ENCODE measurements at regions not wholly inside any gene's neighbourhood (a gene's known extent, or its start where the extent isn't known, plus 50 kb on each side); places are given as distances from the start of the nearest gene placed in this dataset.

GRCh38 chr2:128410035-128410757 is 91.5 kb upstream of the HS6ST1 start:
- TF ChIP-seq, protein P1, sequence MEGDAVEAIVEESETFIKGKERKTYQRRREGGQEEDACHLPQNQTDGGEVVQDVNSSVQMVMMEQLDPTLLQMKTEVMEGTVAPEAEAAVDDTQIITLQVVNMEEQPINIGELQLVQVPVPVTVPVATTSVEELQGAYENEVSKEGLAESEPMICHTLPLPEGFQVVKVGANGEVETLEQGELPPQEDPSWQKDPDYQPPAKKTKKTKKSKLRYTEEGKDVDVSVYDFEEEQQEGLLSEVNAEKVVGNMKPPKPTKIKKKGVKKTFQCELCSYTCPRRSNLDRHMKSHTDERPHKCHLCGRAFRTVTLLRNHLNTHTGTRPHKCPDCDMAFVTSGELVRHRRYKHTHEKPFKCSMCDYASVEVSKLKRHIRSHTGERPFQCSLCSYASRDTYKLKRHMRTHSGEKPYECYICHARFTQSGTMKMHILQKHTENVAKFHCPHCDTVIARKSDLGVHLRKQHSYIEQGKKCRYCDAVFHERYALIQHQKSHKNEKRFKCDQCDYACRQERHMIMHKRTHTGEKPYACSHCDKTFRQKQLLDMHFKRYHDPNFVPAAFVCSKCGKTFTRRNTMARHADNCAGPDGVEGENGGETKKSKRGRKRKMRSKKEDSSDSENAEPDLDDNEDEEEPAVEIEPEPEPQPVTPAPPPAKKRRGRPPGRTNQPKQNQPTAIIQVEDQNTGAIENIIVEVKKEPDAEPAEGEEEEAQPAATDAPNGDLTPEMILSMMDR (IDR thresholded peaks at IDR 0.05) = no peak
- TF ChIP-seq POLR2A (IDR thresholded peaks at IDR 0.05) = no peak
